ENCODE measurements at regions not wholly inside any gene's neighbourhood (a gene's known extent, or its start where the extent isn't known, plus 50 kb on each side); places are given as distances from the start of the nearest gene placed in this dataset.
"Not testable (repeated sequence)": the region's sequence is repeated elsewhere in the genome, so short reads cannot be mapped to it uniquely, and the experiment has no call there.

- DNase-seq (ENCODE audit: low read depth) = no peak
- no peak for TF ChIP-seq CTCF (IDR thresholded peaks at IDR 0.05; ENCODE audit: low read depth, low read length, missing control alignments)
- H3K4me3 ChIP-seq (ENCODE audit: low read depth, low read length) = no peak overlapping the region
Measured at GRCh38 chr1:55300975-55301374, 85.8 kb upstream of the USP24 start.

GRCh38 chr1:55298167-55298894 lies 83.2 kb upstream of the USP24 start:
- no peak for TF ChIP-seq CTCF (IDR thresholded peaks at IDR 0.05; ENCODE audit: low read depth, low read length, missing control alignments)
- DNase-seq (ENCODE audit: low read depth) = no peak
- H3K4me3 ChIP-seq (ENCODE audit: low read depth, low read length) = no peak overlapping the region

- H3K4me3 ChIP-seq (ENCODE audit: low read depth, low read length) = not testable (repeated sequence)
Measured at GRCh38 chr1:55296247-55296646, 81.1 kb upstream of the USP24 start.

GRCh38 chr1:55289614-55290013 lies 74.5 kb upstream of the USP24 start:
- DNase-seq (ENCODE audit: low read depth) = no peak
- TF ChIP-seq CTCF (IDR thresholded peaks at IDR 0.05; ENCODE audit: low read depth, low read length, missing control alignments) = no peak
- H3K4me3 ChIP-seq (ENCODE audit: low read depth, low read length) = no peak overlapping the region

More at GRCh38 chr1:55296247-55296646, 81.1 kb upstream of the USP24 start:
- not testable (repeated sequence) for DNase-seq (ENCODE audit: low read depth)

- no peak for TF ChIP-seq CTCF (IDR thresholded peaks at IDR 0.05; ENCODE audit: low read depth, low read length, missing control alignments)
- no peak for DNase-seq (ENCODE audit: low read depth)
- H3K4me3 ChIP-seq (ENCODE audit: low read depth, low read length) = no peak overlapping the region
Measured at GRCh38 chr1:55289042-55289441, 73.9 kb upstream of the USP24 start.

- peak; percentile 44 for DNase-seq (ENCODE audit: low read depth)
- no peak for TF ChIP-seq CTCF (IDR thresholded peaks at IDR 0.05; ENCODE audit: low read depth, low read length, missing control alignments)
- peak overlapping the region; percentile 29 for H3K4me3 ChIP-seq (ENCODE audit: low read depth, low read length)
Measured at GRCh38 chr1:55288245-55288644, 73.1 kb upstream of the USP24 start.

GRCh38 chr1:55287723-55288122 lies 72.6 kb upstream of the USP24 start:
- H3K4me3 ChIP-seq (ENCODE audit: low read depth, low read length) = no peak overlapping the region; the same call in 1 of the 2 replicates
- no peak for TF ChIP-seq CTCF (IDR thresholded peaks at IDR 0.05; ENCODE audit: low read depth, low read length, missing control alignments)
- DNase-seq (ENCODE audit: low read depth) = no peak

Data from GM12864 (cell line).